BJ (cell line): ENCODE measurements at regions not wholly inside any gene's neighbourhood (a gene's known extent, or its start where the extent isn't known, plus 50 kb on each side); places are given as distances from the start of the nearest gene placed in this dataset.

ENCODE experiments used
- CTCF ChIA-PET: fragments of 350-600 bp; formaldehyde crosslinking; extraction: SDS; loops from one replicate; lab custom pipeline; 2021; ENCODE audit warnings: antibody characterized with exemption, inconsistent platforms; lab: Yijun Ruan, JAX
- POLR2A ChIA-PET: fragments of 300-600 bp; sonication (Branson Sonifier 250); formaldehyde crosslinking; extraction: SDS; loops from one replicate; lab custom pipeline; 2021; ENCODE audit warnings: antibody characterized with exemption; lab: Charles Lee
- DNase-seq: peaks from one replicate; pipeline ENCODE4 v3.0.0-alpha.2; 2011; ENCODE audit warnings: low read depth
- H3K27me3 ChIP-seq: 2 replicates; pipeline ENCODE4 v1.6.0; 2011; ENCODE audit warnings: low read length; ENCODE audit not compliant: control insufficient read depth, insufficient read depth
- H3K36me3 ChIP-seq: 2 replicates; pipeline ENCODE4 v1.5.1; 2011; ENCODE audit warnings: low read length; ENCODE audit not compliant: control insufficient read depth, insufficient read depth
- H3K4me3 ChIP-seq: 2 replicates; pipeline ENCODE4 v1.5.1; 2011; ENCODE audit warnings: low read depth, mild to moderate bottlenecking, control low read depth, low read length
- CTCF ChIP-seq: IDR thresholded peaks from 2 replicates; pipeline ENCODE4 v1.5.1; 2011; ENCODE audit warnings: low read depth, mild to moderate bottlenecking, control low read depth, inconsistent platforms, low read length, moderate library complexity; ENCODE audit not compliant: insufficient read depth

- no peak for TF ChIP-seq CTCF
- H3K27me3 ChIP-seq, result no peaks in the 10 kb centered on the region
- CTCF ChIA-PET, result no interaction called here
- no peak for DNase-seq
- POLR2A ChIA-PET, result no interaction called here
- H3K4me3 ChIP-seq, result no peak overlapping the region
- H3K36me3 ChIP-seq, result no peaks in the 10 kb centered on the region
Measured at GRCh38 chr18:10060841-10061240, 147.0 kb downstream of the VAPA start.

- no peaks in the 10 kb centered on the region for H3K36me3 ChIP-seq
- ChIA-PET POLR2A (no interaction called here), CTCF (interaction anchor here (1.2 kb wide), 1 partner anchor 9 kb away, joined by 3 read pairs; no protein-coding TSS in a partner anchor)
- H3K4me3 ChIP-seq, result no peak overlapping the region
- DNase-seq, result no peak
- no peak for TF ChIP-seq CTCF
- H3K27me3 ChIP-seq, result no peaks in the 10 kb centered on the region
Measured at GRCh38 chr18:10061566-10062140, 147.8 kb downstream of the VAPA start.

GRCh38 chr18:10062302-10063300, 148.8 kb downstream of the VAPA start:
- no peak for DNase-seq
- no peak for TF ChIP-seq CTCF
- H3K36me3 ChIP-seq, result no peaks in the 10 kb centered on the region
- H3K4me3 ChIP-seq, result no peak overlapping the region
- H3K27me3 ChIP-seq, result no peaks in the 10 kb centered on the region
- POLR2A ChIA-PET, result no interaction called here
- CTCF ChIA-PET, result interaction anchor here (1.2 kb wide), 1 partner anchor 8 kb away, joined by 3 read pairs; no protein-coding TSS in a partner anchor

GRCh38 chr18:10063489-10063888, 149.7 kb downstream of the VAPA start:
- no peak for DNase-seq
- ChIA-PET CTCF (no interaction called here), POLR2A (no interaction called here)
- Histone ChIP-seq H3K27me3 (no peaks in the 10 kb centered on the region), H3K4me3 (no peak overlapping the region), H3K36me3 (no peaks in the 10 kb centered on the region)
- TF ChIP-seq CTCF, result no peak

GRCh38 chr18:10064267-10064666, 150.5 kb downstream of the VAPA start:
- no peaks in the 10 kb centered on the region for H3K27me3 ChIP-seq
- no peak for TF ChIP-seq CTCF
- no peak for DNase-seq
- H3K4me3 ChIP-seq, result no peak overlapping the region
- ChIA-PET POLR2A (no interaction called here), CTCF (no interaction called here)
- H3K36me3 ChIP-seq, result no peaks in the 10 kb centered on the region
